Upper lobe of right lung (tissue), 1 donor: ENCODE measurements at regions not wholly inside any gene's neighbourhood (a gene's known extent, or its start where the extent isn't known, plus 50 kb on each side); places are given as distances from the start of the nearest gene placed in this dataset.

Source experiments
- ATAC-seq: fragments of 200-7000 bp; cut with Tn5 transposase; one replicate; pipeline ENCODE4 v1.9.1; 2020; ENCODE audit warnings: mild to moderate bottlenecking, moderate library complexity
- DNase-seq: peaks from one replicate; pipeline ENCODE4 v3.0.0-alpha.2; 2020
- H3K27ac ChIP-seq: fragments of 200-600 bp; one replicate; pipeline ENCODE4 v1.8.0; 2022
- H3K27me3 ChIP-seq: fragments of 200-600 bp; one replicate; pipeline ENCODE4 v1.8.0; 2022; ENCODE audit warnings: mild to moderate bottlenecking
- H3K36me3 ChIP-seq: fragments of 200-600 bp; one replicate; pipeline ENCODE4 v1.8.0; 2022
- H3K4me1 ChIP-seq: fragments of 200-600 bp; one replicate; pipeline ENCODE4 v1.8.0; 2022
- H3K4me3 ChIP-seq: fragments of 200-600 bp; one replicate; pipeline ENCODE4 v1.8.0; 2022; ENCODE audit warnings: mild to moderate bottlenecking
- H3K9me3 ChIP-seq: fragments of 200-600 bp; one replicate; pipeline ENCODE4 v1.8.0; 2022
- intact Hi-C: fragments of 100-400 bp; cut with DNase I; formaldehyde crosslinking; loops from one replicate; pipeline ENCODE4 v1.11.0; 2022
- TF ChIP-seq, protein P1 (sequence below): fragments of 200-600 bp; IDR thresholded peaks from one replicate; pipeline ENCODE4 v1.8.0; 2022; ENCODE audit warnings: antibody characterized with exemption
- donor health status: DM: no; HTN: yes; CAD: no; lungs with severe emphysema.

DNA sequence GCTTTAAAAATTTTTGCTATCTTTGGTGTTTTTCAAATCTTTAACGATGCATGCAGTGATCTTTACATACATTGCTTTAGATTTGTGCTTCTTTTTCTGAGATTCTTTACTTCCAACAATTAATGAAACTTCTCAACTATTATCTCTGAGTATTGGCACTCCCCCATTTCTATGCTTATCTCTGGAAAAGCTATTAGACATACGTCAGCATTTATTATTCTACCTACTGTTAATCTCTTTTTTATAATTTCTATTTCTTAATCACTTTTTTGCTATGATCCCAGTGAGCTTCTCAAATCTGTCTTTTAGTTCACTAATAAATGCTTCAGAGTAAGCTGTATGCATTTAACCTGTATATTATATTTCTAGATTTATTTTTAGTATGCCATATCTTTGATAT lies 264.2 kb upstream of the TFAP2D start:
- ATAC-seq (no peak), DNase-seq (no peak)
- H3K27me3 ChIP-seq: no peaks in the 10 kb centered on the region
- H3K9me3 ChIP-seq: no peaks in the 10 kb centered on the region
- no peaks in the 10 kb centered on the region for H3K36me3 ChIP-seq
- intact Hi-C loops: no loop called here
- no peak overlapping the region for H3K27ac ChIP-seq
- TF ChIP-seq, protein P1, sequence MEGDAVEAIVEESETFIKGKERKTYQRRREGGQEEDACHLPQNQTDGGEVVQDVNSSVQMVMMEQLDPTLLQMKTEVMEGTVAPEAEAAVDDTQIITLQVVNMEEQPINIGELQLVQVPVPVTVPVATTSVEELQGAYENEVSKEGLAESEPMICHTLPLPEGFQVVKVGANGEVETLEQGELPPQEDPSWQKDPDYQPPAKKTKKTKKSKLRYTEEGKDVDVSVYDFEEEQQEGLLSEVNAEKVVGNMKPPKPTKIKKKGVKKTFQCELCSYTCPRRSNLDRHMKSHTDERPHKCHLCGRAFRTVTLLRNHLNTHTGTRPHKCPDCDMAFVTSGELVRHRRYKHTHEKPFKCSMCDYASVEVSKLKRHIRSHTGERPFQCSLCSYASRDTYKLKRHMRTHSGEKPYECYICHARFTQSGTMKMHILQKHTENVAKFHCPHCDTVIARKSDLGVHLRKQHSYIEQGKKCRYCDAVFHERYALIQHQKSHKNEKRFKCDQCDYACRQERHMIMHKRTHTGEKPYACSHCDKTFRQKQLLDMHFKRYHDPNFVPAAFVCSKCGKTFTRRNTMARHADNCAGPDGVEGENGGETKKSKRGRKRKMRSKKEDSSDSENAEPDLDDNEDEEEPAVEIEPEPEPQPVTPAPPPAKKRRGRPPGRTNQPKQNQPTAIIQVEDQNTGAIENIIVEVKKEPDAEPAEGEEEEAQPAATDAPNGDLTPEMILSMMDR: no peak
- H3K4me1 ChIP-seq: no peaks in the 10 kb centered on the region
- H3K4me3 ChIP-seq: no peak overlapping the region

DNA sequence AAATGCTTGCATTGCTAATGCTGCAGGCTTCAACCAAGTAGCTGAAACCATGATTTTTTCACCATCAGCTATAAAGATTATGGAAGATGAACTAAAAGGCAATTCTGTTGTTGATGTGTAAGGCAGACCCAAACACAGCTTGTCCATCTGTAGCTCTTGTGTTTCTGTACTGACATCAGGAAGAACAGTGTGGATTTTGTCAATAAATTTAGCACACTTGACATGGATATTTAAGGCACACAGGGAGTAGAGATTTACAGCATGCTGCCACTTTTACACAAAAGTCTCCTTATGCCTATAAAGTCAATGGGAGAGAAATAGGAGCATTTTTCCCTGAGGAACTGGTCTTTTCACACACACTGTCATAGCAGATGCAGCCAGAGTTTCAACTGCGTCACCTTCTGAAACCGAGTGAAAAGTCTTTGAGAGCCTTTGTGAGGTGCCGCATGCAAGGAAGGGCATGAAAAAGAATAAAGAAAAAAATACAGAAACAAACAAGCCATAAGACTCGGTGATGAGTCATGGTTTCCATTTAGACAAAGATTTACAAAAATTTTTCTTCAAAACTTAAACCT lies 261.4 kb upstream of the TFAP2D start:
- intact Hi-C loops: no loop called here
- no peaks in the 10 kb centered on the region for H3K4me1 ChIP-seq
- H3K9me3 ChIP-seq: no peaks in the 10 kb centered on the region
- H3K4me3 ChIP-seq: no peak overlapping the region
- no peaks in the 10 kb centered on the region for H3K36me3 ChIP-seq
- no peak for ATAC-seq
- H3K27ac ChIP-seq: no peak overlapping the region
- DNase-seq: no peak
- TF ChIP-seq, protein P1: no peak
- no peaks in the 10 kb centered on the region for H3K27me3 ChIP-seq

DNA sequence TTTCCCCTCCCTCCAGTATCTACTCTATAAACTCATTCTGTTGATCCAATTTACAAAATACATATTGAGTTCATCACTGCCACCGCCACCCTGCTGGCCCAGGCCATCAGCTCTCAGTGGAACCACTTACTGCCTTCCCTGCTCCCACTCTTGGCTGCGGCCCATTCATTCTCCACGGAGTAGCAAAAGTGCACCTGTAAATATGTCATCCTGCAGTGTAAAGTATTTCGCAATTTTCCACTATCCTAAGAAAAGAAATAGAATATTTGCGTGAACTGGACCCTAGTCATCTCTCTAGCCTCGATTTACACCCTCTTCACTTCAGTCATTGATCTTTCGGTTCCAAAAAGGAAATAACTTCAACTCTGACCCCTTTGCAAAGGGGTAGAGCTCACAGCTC lies 258.3 kb upstream of the TFAP2D start:
- Histone ChIP-seq H3K27ac (no peak overlapping the region), H3K27me3 (no peaks in the 10 kb centered on the region), H3K9me3 (no peaks in the 10 kb centered on the region), H3K4me1 (no peaks in the 10 kb centered on the region), H3K4me3 (no peak overlapping the region), H3K36me3 (no peaks in the 10 kb centered on the region)
- DNase-seq (no peak), ATAC-seq (no peak)
- intact Hi-C loops: no loop called here
- TF ChIP-seq, protein P1: no peak

DNA sequence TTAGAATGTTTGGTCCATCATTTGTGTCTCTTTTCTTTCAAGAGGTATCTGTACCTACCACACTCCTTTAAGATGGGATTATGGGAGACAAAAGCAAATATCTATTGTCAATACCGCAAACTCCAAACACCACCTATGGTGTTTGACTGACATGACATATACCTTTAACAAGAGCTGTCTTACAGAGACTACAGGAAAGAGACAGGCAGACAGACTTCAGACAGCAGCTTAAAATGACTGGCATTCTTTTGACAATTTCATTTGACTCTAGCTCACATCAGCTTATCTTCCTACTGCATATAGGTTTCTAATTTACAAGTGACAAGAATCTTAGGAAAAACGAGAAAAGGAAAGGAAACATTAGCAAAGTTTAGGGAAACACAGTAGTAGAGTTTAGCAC lies 256.0 kb upstream of the TFAP2D start:
- DNase-seq: no peak
- ATAC-seq: no peak
- H3K4me1 ChIP-seq: no peaks in the 10 kb centered on the region
- H3K27me3 ChIP-seq: no peaks in the 10 kb centered on the region
- no peaks in the 10 kb centered on the region for H3K9me3 ChIP-seq
- no peak overlapping the region for H3K27ac ChIP-seq
- H3K36me3 ChIP-seq: no peaks in the 10 kb centered on the region
- intact Hi-C loops: no loop called here
- H3K4me3 ChIP-seq: no peak overlapping the region
- TF ChIP-seq, protein P1: no peak

DNA sequence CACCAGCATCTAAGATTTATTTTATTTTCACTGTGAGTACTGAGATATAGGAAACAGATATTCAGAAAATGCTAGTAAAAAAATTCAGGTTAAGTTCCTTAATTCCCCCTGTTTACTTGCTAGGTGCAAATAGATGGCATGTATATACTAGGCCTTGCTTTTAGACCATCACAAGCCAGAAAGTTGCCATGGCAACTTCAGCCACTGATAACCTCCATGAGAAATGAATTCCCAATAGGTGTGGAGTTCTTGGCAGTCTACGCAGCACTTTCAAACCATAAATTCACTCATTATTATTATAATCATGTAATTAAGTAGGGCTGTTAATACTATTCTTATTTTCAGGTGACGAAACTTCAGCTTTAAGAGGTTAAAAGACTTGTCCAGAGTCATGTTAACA lies 251.6 kb upstream of the TFAP2D start:
- ATAC-seq (no peak), DNase-seq (no peak)
- Histone ChIP-seq H3K4me1 (no peaks in the 10 kb centered on the region), H3K27ac (no peak overlapping the region), H3K36me3 (no peaks in the 10 kb centered on the region), H3K4me3 (no peak overlapping the region), H3K27me3 (no peaks in the 10 kb centered on the region), H3K9me3 (no peaks in the 10 kb centered on the region)
- TF ChIP-seq, protein P1: no peak
- intact Hi-C loops: no loop called here

DNA sequence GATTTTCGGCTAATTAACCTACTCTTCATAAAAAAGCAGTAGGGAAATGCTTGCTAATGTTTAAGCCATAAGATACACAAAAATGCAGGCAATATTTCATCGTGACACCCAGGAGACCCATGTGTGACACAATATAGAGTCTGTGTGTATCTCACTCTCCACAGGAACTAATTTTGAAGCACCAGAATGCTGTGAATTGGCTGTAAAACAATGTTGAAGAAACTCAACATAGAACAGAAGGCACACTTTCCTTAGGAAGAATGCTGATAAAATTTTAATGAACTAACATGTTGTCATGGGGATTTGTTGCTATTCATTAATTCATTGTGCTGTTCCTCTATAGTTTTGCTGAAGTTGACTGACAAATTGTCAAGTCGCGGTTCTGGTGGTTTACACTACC lies 249.4 kb upstream of the TFAP2D start:
- no peaks in the 10 kb centered on the region for H3K9me3 ChIP-seq
- intact Hi-C loops: no loop called here
- TF ChIP-seq, protein P1: no peak
- no peak overlapping the region for H3K4me3 ChIP-seq
- H3K36me3 ChIP-seq: no peaks in the 10 kb centered on the region
- H3K4me1 ChIP-seq: no peaks in the 10 kb centered on the region
- H3K27me3 ChIP-seq: no peaks in the 10 kb centered on the region
- DNase-seq (no peak), ATAC-seq (no peak)
- no peak overlapping the region for H3K27ac ChIP-seq
